ENCODE measurements at regions not wholly inside any gene's neighbourhood (a gene's known extent, or its start where the extent isn't known, plus 50 kb on each side); places are given as distances from the start of the nearest gene placed in this dataset.

DNA sequence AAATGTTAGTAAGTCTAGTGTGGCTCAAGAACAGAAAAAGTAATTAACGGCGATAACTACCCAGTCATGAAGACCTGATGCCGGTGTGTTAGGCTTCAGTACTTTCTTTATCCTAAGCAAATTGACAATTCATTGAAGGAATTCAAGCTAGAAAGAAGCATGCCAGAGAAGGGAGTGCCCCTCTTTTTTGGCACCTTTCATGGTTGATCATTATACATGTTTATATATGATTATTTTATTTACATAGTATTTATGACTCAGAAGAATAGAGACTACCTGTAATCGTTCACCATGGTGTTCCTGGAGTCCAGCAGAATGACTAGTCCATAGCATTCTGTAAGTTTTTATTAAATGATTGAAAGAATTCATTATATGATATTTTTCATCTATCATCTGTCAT is 548.3 kb upstream of the SLIT2 start:
- H3K27me3 ChIP-seq, result no peaks in the 10 kb centered on the region
- no peaks in the 10 kb centered on the region for H3K4me1 ChIP-seq
- no peaks in the 10 kb centered on the region for H3K36me3 ChIP-seq
- H3K27ac ChIP-seq, result no peak overlapping the region
- intact Hi-C loops (cut with DNase I), result no loop called here
- no peak overlapping the region for H3K4me3 ChIP-seq
- TF ChIP-seq, protein P1, sequence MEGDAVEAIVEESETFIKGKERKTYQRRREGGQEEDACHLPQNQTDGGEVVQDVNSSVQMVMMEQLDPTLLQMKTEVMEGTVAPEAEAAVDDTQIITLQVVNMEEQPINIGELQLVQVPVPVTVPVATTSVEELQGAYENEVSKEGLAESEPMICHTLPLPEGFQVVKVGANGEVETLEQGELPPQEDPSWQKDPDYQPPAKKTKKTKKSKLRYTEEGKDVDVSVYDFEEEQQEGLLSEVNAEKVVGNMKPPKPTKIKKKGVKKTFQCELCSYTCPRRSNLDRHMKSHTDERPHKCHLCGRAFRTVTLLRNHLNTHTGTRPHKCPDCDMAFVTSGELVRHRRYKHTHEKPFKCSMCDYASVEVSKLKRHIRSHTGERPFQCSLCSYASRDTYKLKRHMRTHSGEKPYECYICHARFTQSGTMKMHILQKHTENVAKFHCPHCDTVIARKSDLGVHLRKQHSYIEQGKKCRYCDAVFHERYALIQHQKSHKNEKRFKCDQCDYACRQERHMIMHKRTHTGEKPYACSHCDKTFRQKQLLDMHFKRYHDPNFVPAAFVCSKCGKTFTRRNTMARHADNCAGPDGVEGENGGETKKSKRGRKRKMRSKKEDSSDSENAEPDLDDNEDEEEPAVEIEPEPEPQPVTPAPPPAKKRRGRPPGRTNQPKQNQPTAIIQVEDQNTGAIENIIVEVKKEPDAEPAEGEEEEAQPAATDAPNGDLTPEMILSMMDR (IDR thresholded peaks at IDR 0.05), result no peak
- no peak for DNase-seq (ENCODE audit: low spot score in 2 of 2)
- H3K9me3 ChIP-seq, result no peaks in the 10 kb centered on the region

DNA sequence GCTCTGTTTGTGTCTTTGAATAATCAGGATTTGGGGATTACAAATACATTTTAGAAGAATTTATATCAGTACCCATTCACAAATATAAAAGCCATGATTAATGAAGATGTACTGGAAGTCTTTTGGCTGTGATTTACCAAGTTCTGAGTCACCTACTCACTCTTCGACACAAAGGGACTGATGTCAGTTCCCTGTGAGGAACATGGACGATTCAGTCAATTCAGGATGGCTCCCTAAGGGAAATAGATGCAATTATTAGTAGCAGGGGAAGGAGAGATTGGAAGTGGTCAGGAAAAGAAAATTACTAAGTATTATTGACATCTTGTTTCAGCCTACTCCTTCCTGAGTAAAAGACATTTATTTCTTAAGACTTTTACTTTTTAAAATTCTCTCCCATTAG is 550.7 kb upstream of the SLIT2 start:
- intact Hi-C loops (cut with DNase I), result no loop called here
- H3K27ac ChIP-seq, result no peak overlapping the region
- no peak for DNase-seq (ENCODE audit: low spot score in 2 of 2)
- H3K36me3 ChIP-seq, result no peaks in the 10 kb centered on the region
- TF ChIP-seq, protein P1 (IDR thresholded peaks at IDR 0.05), result no peak
- no peak overlapping the region for H3K4me3 ChIP-seq
- H3K9me3 ChIP-seq, result peaks cover 0 to 3% of the 10 kb centered on the region in 2 donors
- no peaks in the 10 kb centered on the region for H3K4me1 ChIP-seq
- no peaks in the 10 kb centered on the region for H3K27me3 ChIP-seq

DNA sequence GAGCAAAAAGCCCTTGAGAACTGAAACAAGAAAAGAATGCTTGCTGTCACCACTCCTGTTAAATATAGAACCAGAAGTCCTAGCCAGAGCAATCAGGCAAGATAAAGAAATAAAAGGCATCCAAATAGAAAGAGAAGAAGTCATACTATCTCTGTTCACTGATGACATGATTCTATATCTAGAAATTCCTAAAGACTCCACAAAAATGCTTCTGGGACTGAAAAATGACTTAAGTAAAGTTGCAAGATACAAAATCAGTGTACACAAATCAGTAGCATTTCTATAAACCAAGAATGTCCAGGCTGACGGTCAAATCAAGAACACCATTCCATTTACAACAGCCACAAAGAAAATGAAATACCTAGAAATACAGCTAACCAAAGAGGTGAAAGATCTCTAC is 552.7 kb upstream of the SLIT2 start:
- TF ChIP-seq, protein P1 (IDR thresholded peaks at IDR 0.05), result no peak
- Histone ChIP-seq H3K27me3 (no peaks in the 10 kb centered on the region), H3K4me3 (no peak overlapping the region), H3K27ac (no peak overlapping the region), H3K9me3 (peaks cover 0 to 3% of the 10 kb centered on the region in 2 donors), H3K36me3 (no peaks in the 10 kb centered on the region), H3K4me1 (no peaks in the 10 kb centered on the region)
- intact Hi-C loops (cut with DNase I), result no loop called here
- DNase-seq (ENCODE audit: low spot score in 2 of 2), result no peak

DNA sequence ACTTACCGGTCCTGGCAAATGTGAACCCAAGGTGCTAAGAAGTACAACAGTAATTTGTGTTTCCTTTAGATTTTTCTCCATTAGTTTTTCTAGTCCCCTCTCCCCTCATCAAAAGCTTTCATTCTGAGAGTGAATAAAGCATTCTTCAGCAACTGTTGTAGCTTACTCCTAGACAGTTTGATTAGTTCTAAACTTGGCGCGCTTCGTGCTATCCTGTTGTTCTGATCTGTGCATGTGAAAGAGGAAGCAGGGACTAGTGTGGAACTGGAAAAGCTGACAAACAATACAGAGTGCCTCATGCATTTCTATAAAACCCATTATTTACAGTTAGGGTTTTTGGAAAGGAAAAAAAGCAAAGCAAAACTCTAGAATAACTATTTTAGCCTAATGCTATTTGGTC is 556.9 kb upstream of the SLIT2 start:
- peaks cover 0 to 3% of the 10 kb centered on the region in 2 donors for H3K9me3 ChIP-seq
- intact Hi-C loops (cut with DNase I), result no loop called here
- TF ChIP-seq, protein P1 (IDR thresholded peaks at IDR 0.05), result no peak
- H3K4me3 ChIP-seq, result no peak overlapping the region
- H3K27me3 ChIP-seq, result no peaks in the 10 kb centered on the region
- no peaks in the 10 kb centered on the region for H3K36me3 ChIP-seq
- no peaks in the 10 kb centered on the region for H3K4me1 ChIP-seq
- no peak for DNase-seq (ENCODE audit: low spot score in 2 of 2)
- no peak overlapping the region for H3K27ac ChIP-seq

DNA sequence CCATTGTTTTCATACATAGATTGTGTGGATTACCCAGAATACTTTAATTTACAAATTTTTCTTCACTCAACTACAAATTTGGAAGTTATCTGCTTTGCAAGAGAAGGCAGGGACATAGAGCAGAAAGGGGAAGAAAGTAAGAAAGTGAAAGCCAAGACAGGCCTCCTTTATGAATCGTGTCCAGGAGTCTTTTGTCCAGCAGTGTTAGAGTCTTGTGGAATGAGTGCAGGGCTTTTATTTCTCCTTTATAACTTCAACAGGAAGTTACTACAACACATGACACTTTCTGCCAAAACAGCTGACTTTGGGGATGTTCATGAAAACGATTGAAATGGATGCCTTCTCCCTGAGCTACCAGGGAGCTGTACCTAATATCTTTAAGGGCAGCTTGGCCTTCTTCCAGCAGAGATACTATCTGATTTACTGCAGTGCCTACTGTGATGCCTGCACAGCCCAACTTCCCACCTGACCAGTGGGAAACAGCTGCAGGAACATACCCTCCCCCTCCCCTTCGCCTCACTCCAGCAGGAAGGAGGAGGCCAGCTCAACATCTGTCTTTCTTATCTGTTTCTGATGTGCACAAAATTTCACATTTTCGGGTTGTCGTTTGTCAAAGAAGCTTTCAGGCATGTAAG is 557.7 kb upstream of the SLIT2 start:
- intact Hi-C loops (cut with DNase I), result no loop called here
- DNase-seq (ENCODE audit: low spot score in 2 of 2), result no peak
- Histone ChIP-seq H3K4me1 (no peaks in the 10 kb centered on the region), H3K4me3 (no peak overlapping the region), H3K27ac (no peak overlapping the region), H3K9me3 (peaks cover 0 to 3% of the 10 kb centered on the region in 2 donors), H3K36me3 (no peaks in the 10 kb centered on the region), H3K27me3 (no peaks in the 10 kb centered on the region)
- TF ChIP-seq, protein P1 (IDR thresholded peaks at IDR 0.05), result no peak

DNA sequence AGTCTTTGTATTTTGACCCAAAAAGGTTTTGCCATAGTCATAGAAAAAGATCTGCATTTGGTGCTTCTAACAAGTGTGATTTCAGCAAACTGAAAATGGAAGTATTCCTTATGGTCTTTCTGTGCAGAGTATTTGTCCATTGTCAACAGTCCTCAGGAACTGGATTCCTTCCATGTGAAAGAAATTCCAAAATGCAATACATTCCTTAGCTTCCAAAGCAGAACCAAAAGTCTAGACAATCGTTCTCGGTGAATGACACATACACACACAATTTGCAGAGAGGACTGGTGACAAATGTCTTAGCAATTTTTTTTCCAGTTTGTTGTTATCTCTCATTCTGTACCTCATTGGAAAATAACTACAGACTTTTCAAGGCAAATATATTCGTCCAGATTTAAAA is 562.2 kb upstream of the SLIT2 start:
- TF ChIP-seq, protein P1 (IDR thresholded peaks at IDR 0.05), result no peak

More for the DNA sequence above, 562.2 kb upstream of the SLIT2 start:
- no peaks in the 10 kb centered on the region for H3K4me1 ChIP-seq
- H3K9me3 ChIP-seq, result no peaks in the 10 kb centered on the region
- intact Hi-C loops (cut with DNase I), result no loop called here
- H3K4me3 ChIP-seq, result no peak overlapping the region
- no peak for DNase-seq (ENCODE audit: low spot score in 2 of 2)
- no peaks in the 10 kb centered on the region for H3K36me3 ChIP-seq
- H3K27me3 ChIP-seq, result no peaks in the 10 kb centered on the region
- no peak overlapping the region for H3K27ac ChIP-seq

Data from ascending aorta (tissue), 2 donors.